K562 (cell line): ENCODE measurements at regions not wholly inside any gene's neighbourhood (a gene's known extent, or its start where the extent isn't known, plus 50 kb on each side); places are given as distances from the start of the nearest gene placed in this dataset.

ENCODE experiments used
- ATAC-seq: fragments of 200-7000 bp; cut with Tn5 transposase; 3 replicates; pipeline ENCODE4 v1.9.1; 2020; ENCODE audit warnings: moderate library complexity
- BruUV-seq: library from RNA; stranded (reverse); fragments of 400-500 nt; replicated peaks from 2 replicates; lab custom pipeline; 2021; lab: Mats Ljungman, UMichigan
- CTCF ChIA-PET: fragments of 300-600 bp; formaldehyde crosslinking; extraction: SDS; loops from one replicate; lab custom pipeline; 2021; ENCODE audit warnings: low intra/inter-chr PET ratio; lab: Yijun Ruan, JAX
- POLR2A ChIA-PET: fragments of 300-600, 350-650 bp; sonication (Branson Sonifier 250); formaldehyde crosslinking; extraction: SDS; loops from one replicate; lab custom pipeline; 2021; ENCODE audit warnings: antibody characterized with exemption, inconsistent platforms; lab: Yijun Ruan, JAX
- DNase-seq, 4 experiments: peaks; one replicate each; pipeline versions ENCODE4 v3.0.0 to v3.0.0-alpha.2; 2011 to 2018; ENCODE audit warnings: low spot score in 3 of 4, mixed read lengths in 3 of 4; ENCODE audit errors: extremely low read depth in 1 of 4
- FAIRE-seq: peaks from 2 replicates; lab custom pipeline; 2011; peaks lifted over from hg19 to GRCh38; lab: Jason Lieb, UNC
- H2AFZ ChIP-seq: 2 replicates; pipeline ENCODE4 v1.6.0; 2011; ENCODE audit warnings: low read depth, low read length, control low read depth, inconsistent platforms
- H3K27ac ChIP-seq: fragments of 200-600 bp; 3 replicates; pipeline ENCODE4 v1.8.0; 2011; ENCODE audit warnings: low read depth, mild to moderate bottlenecking, control low read depth, inconsistent platforms, low read length, moderate library complexity, mixed read lengths; ENCODE audit errors: extremely low read depth
- H3K27me3 ChIP-seq, 2 experiments: fragments of 300-600 bp in 1 of 2; 2 replicates in 1 of 2; 3 replicates in 1 of 2; pipeline versions ENCODE4 v1.6.0 to v1.8.0; 2011; ENCODE audit warnings: inconsistent platforms in 2 of 2, low read length in 2 of 2, mild to moderate bottlenecking in 1 of 2, mixed read lengths in 1 of 2, moderate library complexity in 1 of 2; ENCODE audit not compliant: control insufficient read depth in 2 of 2, insufficient read depth in 2 of 2
- H3K36me3 ChIP-seq: fragments of 300-600 bp; 3 replicates; pipeline ENCODE4 v1.8.0; 2011; ENCODE audit warnings: mild to moderate bottlenecking, low read length, inconsistent platforms; ENCODE audit not compliant: control insufficient read depth, insufficient read depth
- H3K4me1 ChIP-seq, 2 experiments: fragments of 200-600 bp in 1 of 2; replicated peaks in 1 of 2; 2 replicates in 1 of 2; 3 replicates in 1 of 2; pipeline versions ENCODE4 v1.5.1 to v1.8.0; 2011; ENCODE audit warnings: inconsistent platforms in 2 of 2, low read length in 2 of 2, mild to moderate bottlenecking in 1 of 2, mixed read lengths in 1 of 2, moderate library complexity in 1 of 2; ENCODE audit not compliant: control insufficient read depth in 2 of 2, insufficient read depth in 2 of 2
- H3K4me2 ChIP-seq: 2 replicates; pipeline ENCODE4 v1.6.1; 2011; ENCODE audit warnings: low read length, control low read depth, inconsistent platforms, mixed read lengths; ENCODE audit not compliant: insufficient read depth
- H3K4me3 ChIP-seq: fragments of 200-600 bp; sonication (generic), shearing (Covaris generic); 2 replicates; pipeline ENCODE4 v1.5.1; 2016; ENCODE audit warnings: control low read depth, inconsistent platforms
- H3K79me2 ChIP-seq: fragments of 200-600 bp; 3 replicates; pipeline ENCODE4 v1.8.0; 2011; ENCODE audit warnings: low read length, inconsistent platforms; ENCODE audit not compliant: control insufficient read depth, insufficient read depth
- H3K9ac ChIP-seq, 2 experiments: 2 replicates each; pipeline versions ENCODE4 v1.6.0 to v1.6.1; 2011; ENCODE audit warnings: low read depth in 2 of 2, low read length in 2 of 2, control low read depth in 1 of 2, inconsistent platforms in 1 of 2, mild to moderate bottlenecking in 1 of 2, mixed read lengths in 1 of 2; ENCODE audit not compliant: insufficient read depth in 1 of 2
- H3K9me1 ChIP-seq: one replicate; pipeline ENCODE4 v1.6.0; 2011; ENCODE audit warnings: inconsistent platforms, mild to moderate bottlenecking, low read length, moderate library complexity; ENCODE audit not compliant: control insufficient read depth, insufficient read depth
- H3K9me3 ChIP-seq: replicated peaks from 2 replicates; pipeline ENCODE4 v1.5.1; 2011; ENCODE audit warnings: low read depth, low read length, inconsistent platforms; ENCODE audit not compliant: control insufficient read depth, insufficient read depth
- H4K20me1 ChIP-seq: replicated peaks from 2 replicates; pipeline ENCODE4 v1.6.1; 2011; ENCODE audit warnings: low read length, inconsistent platforms, mixed read lengths; ENCODE audit not compliant: control insufficient read depth, insufficient read depth
- CBX8 ChIP-seq: fragments of 200-600 bp; sonication (generic); IDR thresholded peaks from 2 replicates; pipeline ENCODE4 v1.6.1; 2012; ENCODE audit warnings: borderline replicate concordance, mixed run types, low read depth, mild to moderate bottlenecking, moderate library complexity, mixed read lengths, low read length, control low read depth, inconsistent platforms; ENCODE audit not compliant: poor library complexity, severe bottlenecking; ENCODE audit errors: extremely low read depth
- CREBBP ChIP-seq: IDR thresholded peaks from one replicate; pipeline ENCODE4 v1.6.1; 2012; ENCODE audit warnings: low read depth, mild to moderate bottlenecking, control low read depth, inconsistent platforms, low read length
- ELF1 ChIP-seq: fragments of 200-800 bp; sonication (Bioruptor generic); IDR thresholded peaks from 2 replicates; pipeline ENCODE4 v1.6.1; 2016; ENCODE audit warnings: missing genetic modification characterization, missing compliant biosample characterization
- ETS2 ChIP-seq: IDR thresholded peaks from 2 replicates; pipeline ENCODE4 v1.6.1; 2016; ENCODE audit warnings: borderline replicate concordance, missing genetic modification characterization, mild to moderate bottlenecking, moderate library complexity, missing compliant biosample characterization; ENCODE audit not compliant: poor library complexity, severe bottlenecking
- EWSR1 ChIP-seq: fragments of 450-650 bp; IDR thresholded peaks from 2 replicates; pipeline ENCODE4 v1.6.1; 2018; ENCODE audit warnings: borderline replicate concordance, mild to moderate bottlenecking, low read depth, moderate library complexity; ENCODE audit not compliant: partially characterized antibody
- HDAC6 ChIP-seq: IDR thresholded peaks from 2 replicates; pipeline ENCODE4 v1.6.1; 2012; ENCODE audit warnings: low read depth, mild to moderate bottlenecking, control low read depth, inconsistent platforms, low read length, moderate library complexity
- HMGN3 ChIP-seq: IDR thresholded peaks from 2 replicates; pipeline ENCODE4 v1.6.1; 2011; ENCODE audit warnings: borderline replicate concordance, low read depth, mild to moderate bottlenecking, mixed read lengths, low read length; ENCODE audit not compliant: insufficient read length; ENCODE audit errors: extremely low read depth
- MTF1 ChIP-seq: fragments of 250-450 bp; sonication (Bioruptor Pico); IDR thresholded peaks from 2 replicates; pipeline ENCODE4 v1.9.0; 2021; ENCODE audit warnings: moderate library complexity, mild to moderate bottlenecking, inconsistent platforms, borderline replicate concordance
- NFYB ChIP-seq: IDR thresholded peaks from 2 replicates; pipeline ENCODE4 v1.6.1; 2011; ENCODE audit warnings: mild to moderate bottlenecking, moderate library complexity; ENCODE audit not compliant: insufficient read length; ENCODE audit errors: extremely low read depth
- POLR2AphosphoS2 ChIP-seq: IDR thresholded peaks from 2 replicates; pipeline ENCODE4 v1.6.1; 2012; ENCODE audit warnings: low read length, improper control_type of control experiment
- STAG1 ChIP-seq: sonication (generic); formaldehyde crosslinking; IDR thresholded peaks from 2 replicates; pipeline ENCODE4 v1.5.0; 2020; ENCODE audit warnings: missing genetic modification reagents, borderline replicate concordance
- ZNF23 ChIP-seq: fragments of 250-450 bp; sonication (Bioruptor Pico); IDR thresholded peaks from 2 replicates; pipeline ENCODE4 v1.4.0; 2020; ENCODE audit warnings: mild to moderate bottlenecking
- ZNF764 ChIP-seq: fragments of 250-450 bp; sonication (Bioruptor Pico); IDR thresholded peaks from 2 replicates; pipeline ENCODE4 v1.4.0; 2020; ENCODE audit warnings: low read depth, mild to moderate bottlenecking, moderate library complexity
- WGBS: fragments of 100-300 bp; shearing (Covaris generic); methylation state at CpG from one replicate; pipeline ENCODE4 v1.1.6; 2016; ENCODE audit warnings: low coverage, mixed read lengths; ENCODE audit not compliant: insufficient coverage; ENCODE audit errors: missing lambda C conversion rate; 5-methylcytosine and 5-hydroxymethylcytosine counted together
- in situ Hi-C: fragments of 300-500 bp; cut with MboI; formaldehyde crosslinking; loops from 4 replicates; pipeline ENCODE4 v1.15.0; 2018; ENCODE audit warnings: inconsistent platforms, mixed read lengths
- intact Hi-C: fragments of 100-400 bp; cut with micrococcal nuclease; formaldehyde crosslinking; loops from 2 replicates; pipeline ENCODE4 v1.14.2; 2022
- TF ChIP-seq, protein P1 (sequence below): fragments of 250-450 bp; sonication (Bioruptor Pico); IDR thresholded peaks from 2 replicates; pipeline ENCODE4 v1.5.0; 2022; ENCODE audit warnings: mild to moderate bottlenecking
- TF ChIP-seq, protein P2 (sequence below): sonication (generic); formaldehyde crosslinking; IDR thresholded peaks from 2 replicates; pipeline ENCODE4 v1.8.0; 2023; ENCODE audit warnings: missing genetic modification reagents, mild to moderate bottlenecking, borderline replicate concordance

DNA sequence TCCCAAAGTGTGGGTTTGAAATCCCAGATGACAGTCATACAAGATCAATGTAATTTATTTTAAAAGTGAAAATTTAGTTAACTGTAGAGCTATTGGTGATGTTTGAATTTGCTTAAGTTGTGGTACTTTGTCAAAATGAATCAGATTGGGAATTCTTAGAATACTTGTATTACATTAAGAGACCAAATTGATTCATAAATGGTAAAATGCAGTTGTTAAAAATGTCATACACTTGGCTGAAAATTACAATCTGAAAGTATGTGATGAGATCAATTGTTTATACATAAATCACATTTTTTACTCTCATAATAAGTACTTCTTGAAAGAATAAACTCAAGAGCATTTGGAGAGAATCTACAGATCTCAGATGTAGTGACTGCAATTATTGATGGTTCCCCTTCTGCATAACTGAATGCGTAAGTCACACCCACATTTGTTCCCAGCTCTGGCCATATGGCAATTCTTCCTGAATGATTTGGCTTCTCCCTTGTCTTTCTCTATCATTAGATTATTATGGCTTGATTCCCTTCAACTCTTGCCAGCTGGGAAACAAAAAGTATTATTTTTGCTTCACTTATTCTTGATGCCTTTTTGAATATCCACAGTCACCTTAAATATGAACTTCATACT lies 558.5 kb downstream of the CPS1 start:
- intact Hi-C loops: no loop called here

More for the DNA sequence above, 558.5 kb downstream of the CPS1 start:
- no peak overlapping the region for H3K4me3 ChIP-seq
- H3K4me2 ChIP-seq: no peak overlapping the region
- POLR2A ChIA-PET: no interaction called here
- no peaks in the 10 kb centered on the region for H3K9me3 ChIP-seq
- FAIRE-seq (no peak), ATAC-seq (no peak), DNase-seq (no peak)
- no peaks in the 10 kb centered on the region for H3K27me3 ChIP-seq
- H4K20me1 ChIP-seq: no peaks in the 10 kb centered on the region
- no peaks in the 10 kb centered on the region for H3K4me1 ChIP-seq
- no peak overlapping the region for H3K27ac ChIP-seq
- CTCF ChIA-PET: no interaction called here
- no peaks in the 10 kb centered on the region for H3K9me1 ChIP-seq
- TF ChIP-seq POLR2AphosphoS2: no peak
- no peak for TF ChIP-seq ELF1 (tag)
- TF ChIP-seq HMGN3: no peak
- TF ChIP-seq CREBBP: no peak
- no peak for TF ChIP-seq ETS2
- TF ChIP-seq, protein P1, sequence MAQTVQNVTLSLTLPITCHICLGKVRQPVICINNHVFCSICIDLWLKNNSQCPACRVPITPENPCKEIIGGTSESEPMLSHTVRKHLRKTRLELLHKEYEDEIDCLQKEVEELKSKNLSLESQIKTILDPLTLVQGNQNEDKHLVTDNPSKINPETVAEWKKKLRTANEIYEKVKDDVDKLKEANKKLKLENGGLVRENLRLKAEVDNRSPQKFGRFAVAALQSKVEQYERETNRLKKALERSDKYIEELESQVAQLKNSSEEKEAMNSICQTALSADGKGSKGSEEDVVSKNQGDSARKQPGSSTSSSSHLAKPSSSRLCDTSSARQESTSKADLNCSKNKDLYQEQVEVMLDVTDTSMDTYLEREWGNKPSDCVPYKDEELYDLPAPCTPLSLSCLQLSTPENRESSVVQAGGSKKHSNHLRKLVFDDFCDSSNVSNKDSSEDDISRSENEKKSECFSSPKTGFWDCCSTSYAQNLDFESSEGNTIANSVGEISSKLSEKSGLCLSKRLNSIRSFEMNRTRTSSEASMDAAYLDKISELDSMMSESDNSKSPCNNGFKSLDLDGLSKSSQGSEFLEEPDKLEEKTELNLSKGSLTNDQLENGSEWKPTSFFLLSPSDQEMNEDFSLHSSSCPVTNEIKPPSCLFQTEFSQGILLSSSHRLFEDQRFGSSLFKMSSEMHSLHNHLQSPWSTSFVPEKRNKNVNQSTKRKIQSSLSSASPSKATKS (CRISPR knock-in tag): no peak
- TF ChIP-seq MTF1 (CRISPR knock-in tag): no peak
- TF ChIP-seq ZNF764 (CRISPR knock-in tag): no peak
- no peak for TF ChIP-seq ZNF23 (CRISPR knock-in tag)
- TF ChIP-seq STAG1 (CRISPR knock-in tag): no peak
- no peak for TF ChIP-seq EWSR1
- no peak for TF ChIP-seq HDAC6
- TF ChIP-seq, protein P2, sequence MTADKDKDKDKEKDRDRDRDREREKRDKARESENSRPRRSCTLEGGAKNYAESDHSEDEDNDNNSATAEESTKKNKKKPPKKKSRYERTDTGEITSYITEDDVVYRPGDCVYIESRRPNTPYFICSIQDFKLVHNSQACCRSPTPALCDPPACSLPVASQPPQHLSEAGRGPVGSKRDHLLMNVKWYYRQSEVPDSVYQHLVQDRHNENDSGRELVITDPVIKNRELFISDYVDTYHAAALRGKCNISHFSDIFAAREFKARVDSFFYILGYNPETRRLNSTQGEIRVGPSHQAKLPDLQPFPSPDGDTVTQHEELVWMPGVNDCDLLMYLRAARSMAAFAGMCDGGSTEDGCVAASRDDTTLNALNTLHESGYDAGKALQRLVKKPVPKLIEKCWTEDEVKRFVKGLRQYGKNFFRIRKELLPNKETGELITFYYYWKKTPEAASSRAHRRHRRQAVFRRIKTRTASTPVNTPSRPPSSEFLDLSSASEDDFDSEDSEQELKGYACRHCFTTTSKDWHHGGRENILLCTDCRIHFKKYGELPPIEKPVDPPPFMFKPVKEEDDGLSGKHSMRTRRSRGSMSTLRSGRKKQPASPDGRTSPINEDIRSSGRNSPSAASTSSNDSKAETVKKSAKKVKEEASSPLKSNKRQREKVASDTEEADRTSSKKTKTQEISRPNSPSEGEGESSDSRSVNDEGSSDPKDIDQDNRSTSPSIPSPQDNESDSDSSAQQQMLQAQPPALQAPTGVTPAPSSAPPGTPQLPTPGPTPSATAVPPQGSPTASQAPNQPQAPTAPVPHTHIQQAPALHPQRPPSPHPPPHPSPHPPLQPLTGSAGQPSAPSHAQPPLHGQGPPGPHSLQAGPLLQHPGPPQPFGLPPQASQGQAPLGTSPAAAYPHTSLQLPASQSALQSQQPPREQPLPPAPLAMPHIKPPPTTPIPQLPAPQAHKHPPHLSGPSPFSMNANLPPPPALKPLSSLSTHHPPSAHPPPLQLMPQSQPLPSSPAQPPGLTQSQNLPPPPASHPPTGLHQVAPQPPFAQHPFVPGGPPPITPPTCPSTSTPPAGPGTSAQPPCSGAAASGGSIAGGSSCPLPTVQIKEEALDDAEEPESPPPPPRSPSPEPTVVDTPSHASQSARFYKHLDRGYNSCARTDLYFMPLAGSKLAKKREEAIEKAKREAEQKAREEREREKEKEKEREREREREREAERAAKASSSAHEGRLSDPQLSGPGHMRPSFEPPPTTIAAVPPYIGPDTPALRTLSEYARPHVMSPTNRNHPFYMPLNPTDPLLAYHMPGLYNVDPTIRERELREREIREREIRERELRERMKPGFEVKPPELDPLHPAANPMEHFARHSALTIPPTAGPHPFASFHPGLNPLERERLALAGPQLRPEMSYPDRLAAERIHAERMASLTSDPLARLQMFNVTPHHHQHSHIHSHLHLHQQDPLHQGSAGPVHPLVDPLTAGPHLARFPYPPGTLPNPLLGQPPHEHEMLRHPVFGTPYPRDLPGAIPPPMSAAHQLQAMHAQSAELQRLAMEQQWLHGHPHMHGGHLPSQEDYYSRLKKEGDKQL (CRISPR knock-in tag): no peak
- TF ChIP-seq NFYB: no peak
- no peak for TF ChIP-seq CBX8
- in situ Hi-C loops: no loop called here
- no peaks in the 10 kb centered on the region for H3K79me2 ChIP-seq
- H3K36me3 ChIP-seq: no peaks in the 10 kb centered on the region
- 15% methylated on average over 1 of the region's 1 CpG for WGBS
- H2AFZ ChIP-seq: no peak overlapping the region
- H3K9ac ChIP-seq: no peak overlapping the region
- BruUV-seq: no TSS peak
